KOPT-K1 (cell line): ENCODE measurements at regions not wholly inside any gene's neighbourhood (a gene's known extent, or its start where the extent isn't known, plus 50 kb on each side); places are given as distances from the start of the nearest gene placed in this dataset.

Experiments
- H3K27ac ChIP-seq: fragments of 200-600 bp; sonication (generic); 2 replicates; pipeline ENCODE4 v1.5.1; 2016; ENCODE audit warnings: antibody characterized with exemption, mild to moderate bottlenecking, low read depth, low read length; ENCODE audit not compliant: poor library complexity, severe bottlenecking
- H3K36me3 ChIP-seq: fragments of 200-600 bp; sonication (generic); 2 replicates; pipeline ENCODE4 v1.5.1; 2017; ENCODE audit warnings: antibody characterized with exemption, mild to moderate bottlenecking, low read length, moderate library complexity; ENCODE audit not compliant: insufficient read depth
- H3K9me3 ChIP-seq: fragments of 200-600 bp; sonication (generic); 2 replicates; pipeline ENCODE4 v1.5.1; 2017; ENCODE audit warnings: antibody characterized with exemption, low read length, mild to moderate bottlenecking; ENCODE audit not compliant: insufficient read depth, poor library complexity, severe bottlenecking

GRCh38 chrX:38985375-38985774 lies 184.1 kb downstream of the MID1IP1 start:
- Histone ChIP-seq H3K36me3 (no peaks in the 10 kb centered on the region), H3K9me3 (no peaks in the 10 kb centered on the region), H3K27ac (no peak overlapping the region)

- Histone ChIP-seq H3K27ac (no peak overlapping the region), H3K9me3 (no peaks in the 10 kb centered on the region), H3K36me3 (no peaks in the 10 kb centered on the region)
Observed at GRCh38 chrX:38985945-38986344, 184.7 kb downstream of the MID1IP1 start.

- H3K36me3 ChIP-seq: no peaks in the 10 kb centered on the region
- H3K27ac ChIP-seq: no peak overlapping the region
- H3K9me3 ChIP-seq: no peaks in the 10 kb centered on the region
Observed at GRCh38 chrX:38986586-38986985, 185.3 kb downstream of the MID1IP1 start.

DNA sequence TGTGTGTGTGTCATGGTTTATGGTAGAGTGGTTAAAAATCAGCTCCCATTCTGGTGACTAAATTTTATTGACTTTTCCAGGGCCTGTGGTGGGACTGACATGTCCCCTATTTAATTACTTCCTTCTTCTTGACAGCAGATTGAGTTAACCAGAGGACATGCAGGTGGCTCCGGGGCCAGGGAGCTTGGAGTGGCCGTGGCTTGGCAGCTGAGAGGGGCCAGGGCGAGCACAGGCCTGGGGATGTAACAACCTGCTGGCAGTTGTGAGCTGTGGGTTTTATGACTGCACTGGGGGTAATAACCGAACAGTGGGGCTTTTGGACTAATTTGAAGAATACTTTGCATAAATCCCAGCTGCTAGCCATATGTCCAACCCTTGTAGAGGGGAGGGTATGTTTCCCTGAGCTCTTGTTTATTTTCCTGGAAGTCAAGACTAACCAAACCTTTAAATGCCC lies 186.0 kb downstream of the MID1IP1 start:
- Histone ChIP-seq H3K36me3 (no peaks in the 10 kb centered on the region), H3K9me3 (no peaks in the 10 kb centered on the region), H3K27ac (no peak overlapping the region)

DNA sequence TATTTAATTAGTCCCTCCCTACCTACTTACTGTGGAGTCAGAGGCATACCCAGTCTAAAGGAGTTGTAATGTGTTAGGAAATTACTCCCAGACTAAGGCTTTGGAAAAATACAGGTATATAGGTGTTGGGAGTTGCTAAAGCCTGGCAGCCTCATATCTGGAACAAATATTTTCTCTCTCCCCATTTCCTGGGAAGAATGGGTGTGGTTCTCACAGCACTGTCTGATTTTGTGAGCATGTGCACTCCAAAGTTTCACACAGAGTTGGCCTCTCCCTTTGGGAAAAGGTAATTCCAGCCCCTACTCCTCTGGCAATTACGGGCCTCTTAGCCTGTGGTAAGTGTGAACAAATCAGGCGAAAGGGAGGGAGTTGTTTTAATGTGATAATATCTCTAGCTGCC lies 187.0 kb downstream of the MID1IP1 start:
- Histone ChIP-seq H3K27ac (no peak overlapping the region), H3K36me3 (no peaks in the 10 kb centered on the region), H3K9me3 (no peaks in the 10 kb centered on the region)

- H3K9me3 ChIP-seq: no peaks in the 10 kb centered on the region
- no peak overlapping the region for H3K27ac ChIP-seq
- H3K36me3 ChIP-seq: no peaks in the 10 kb centered on the region
Observed at GRCh38 chrX:38989076-38989475, 187.8 kb downstream of the MID1IP1 start.

DNA sequence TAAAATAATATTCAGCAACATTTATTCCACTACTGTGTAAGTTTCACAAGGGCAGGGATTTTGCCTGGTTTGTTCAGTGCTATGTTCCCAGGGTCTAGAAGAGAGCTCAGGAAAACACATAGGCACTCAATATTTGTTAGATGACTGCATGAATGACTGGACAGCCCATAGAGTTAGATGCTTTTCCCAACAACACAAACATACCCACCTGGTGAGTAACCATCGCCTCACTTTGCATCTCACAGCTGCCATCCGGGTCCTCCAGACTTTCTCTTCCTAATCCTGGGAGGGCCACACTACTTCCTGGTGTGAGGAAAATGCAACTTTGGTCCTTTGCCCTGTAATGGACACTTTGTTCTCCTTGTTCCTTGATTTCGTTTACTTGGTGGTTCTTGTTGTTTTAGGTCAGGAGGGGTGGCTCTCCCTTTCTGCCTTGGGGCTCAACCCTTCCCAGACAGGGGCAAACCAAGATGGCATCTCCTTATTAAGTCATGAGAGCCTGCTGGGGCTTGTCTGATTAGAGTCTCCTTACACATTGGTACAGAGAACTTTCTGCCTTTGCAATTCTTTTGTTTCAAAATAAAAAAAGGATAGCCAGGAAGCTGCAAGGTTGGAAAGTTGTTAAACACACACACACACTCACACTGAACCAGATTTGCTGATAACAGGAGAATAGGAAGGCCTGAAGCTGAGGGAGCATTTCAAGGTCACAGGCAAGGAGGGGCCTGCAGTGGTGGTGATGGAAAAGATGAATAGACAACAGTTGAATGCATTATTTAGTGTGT lies 190.6 kb downstream of the MID1IP1 start:
- Histone ChIP-seq H3K36me3 (no peaks in the 10 kb centered on the region), H3K9me3 (no peaks in the 10 kb centered on the region), H3K27ac (no peak overlapping the region)

DNA sequence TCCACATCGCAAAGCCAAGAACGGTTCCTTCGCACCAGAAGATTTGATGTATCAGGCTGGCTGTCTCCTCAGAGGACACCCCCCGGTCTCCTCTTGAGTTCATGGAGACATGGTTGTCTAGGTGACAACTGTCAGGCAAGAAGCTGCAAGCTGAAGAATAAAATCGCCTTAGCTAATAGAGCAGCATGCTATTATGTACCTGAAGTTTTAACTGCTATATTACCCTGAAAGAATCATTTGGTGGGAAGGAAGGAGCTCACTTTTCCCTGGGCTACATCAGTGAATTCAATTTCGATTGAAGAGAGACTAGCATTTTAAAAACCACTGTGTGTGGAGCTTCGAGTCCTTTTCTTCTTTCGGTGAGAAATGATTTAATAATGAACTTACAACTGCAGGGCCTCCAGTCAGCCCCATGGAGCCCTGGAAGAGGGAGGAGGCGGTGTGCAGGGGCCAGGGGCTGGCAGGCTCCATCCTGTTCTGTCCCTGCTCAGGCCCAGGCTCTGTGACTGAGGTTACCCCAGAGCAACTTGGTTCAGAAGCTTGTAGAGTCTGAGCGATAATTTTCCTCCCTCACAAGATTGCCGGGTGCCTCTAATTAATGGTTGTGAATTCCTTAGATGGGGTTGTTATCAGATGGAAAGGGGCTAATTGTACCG lies 191.3 kb downstream of the MID1IP1 start:
- Histone ChIP-seq H3K36me3 (no peaks in the 10 kb centered on the region), H3K9me3 (no peaks in the 10 kb centered on the region)

GRCh38 chrX:38993500-38993899 lies 192.2 kb downstream of the MID1IP1 start:
- Histone ChIP-seq H3K27ac (no peak overlapping the region), H3K36me3 (no peaks in the 10 kb centered on the region), H3K9me3 (no peaks in the 10 kb centered on the region)

More for the DNA sequence above, 191.3 kb downstream of the MID1IP1 start:
- no peak overlapping the region for H3K27ac ChIP-seq

DNA sequence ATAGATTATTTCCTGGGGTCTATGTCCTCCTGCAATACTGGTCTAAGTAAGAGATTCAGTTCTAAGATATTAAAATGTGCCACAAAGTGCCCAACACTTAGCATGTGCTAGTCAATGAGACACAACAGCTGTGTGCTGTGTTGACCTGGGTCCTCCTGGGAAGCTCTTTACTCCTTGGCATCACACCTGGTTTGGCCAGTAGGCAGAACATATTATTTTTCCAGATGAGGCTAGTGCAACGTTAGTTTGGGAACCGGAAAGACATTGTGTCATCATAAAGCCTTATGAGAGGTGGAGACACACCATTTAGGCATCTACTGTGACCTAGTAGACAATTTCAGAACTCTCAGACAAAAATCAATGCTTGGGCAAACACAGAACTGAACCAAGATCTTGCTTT lies 197.8 kb downstream of the MID1IP1 start:
- Histone ChIP-seq H3K36me3 (no peaks in the 10 kb centered on the region), H3K9me3 (no peaks in the 10 kb centered on the region), H3K27ac (no peak overlapping the region)

DNA sequence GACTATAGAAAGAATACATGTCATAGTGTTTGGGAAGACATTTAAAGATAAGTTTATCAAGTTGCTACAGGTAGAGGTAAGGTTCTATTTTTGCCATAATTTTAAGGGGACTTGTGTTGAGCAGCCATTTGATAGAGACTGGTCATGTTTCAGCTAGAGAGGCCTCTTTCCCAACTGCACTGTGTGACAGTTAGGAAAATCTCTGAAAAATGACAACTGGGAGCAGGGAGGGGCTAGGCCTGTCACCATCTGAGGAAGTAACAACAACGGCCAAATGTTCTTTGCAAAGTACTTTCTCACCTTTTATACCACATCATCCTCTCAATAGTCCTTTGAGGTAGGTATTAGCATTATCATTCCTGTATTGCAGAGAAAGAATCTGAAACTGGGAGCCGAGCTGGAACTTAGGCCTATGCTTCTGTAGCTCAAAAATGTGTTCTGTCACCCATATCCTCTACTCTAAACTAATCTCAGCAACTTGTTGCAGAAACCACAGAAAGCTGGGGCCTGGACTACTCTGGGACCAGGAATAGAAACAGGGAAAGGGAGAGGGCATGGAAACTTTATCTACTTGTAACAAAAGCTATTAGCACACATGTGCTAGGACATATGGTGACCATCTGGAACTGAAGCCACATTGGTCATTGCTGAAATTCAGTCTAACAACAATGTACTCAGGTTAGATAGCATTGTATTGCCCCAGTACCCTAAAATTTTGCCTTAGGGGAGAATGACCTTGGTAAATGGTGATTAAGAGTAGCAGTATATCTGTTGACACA lies 198.9 kb downstream of the MID1IP1 start:
- no peaks in the 10 kb centered on the region for H3K36me3 ChIP-seq
- H3K27ac ChIP-seq: no peak overlapping the region
- no peaks in the 10 kb centered on the region for H3K9me3 ChIP-seq

- Histone ChIP-seq H3K27ac (no peak overlapping the region), H3K36me3 (no peaks in the 10 kb centered on the region), H3K9me3 (no peaks in the 10 kb centered on the region)
Observed at GRCh38 chrX:39000802-39001201, 199.5 kb downstream of the MID1IP1 start.

- Histone ChIP-seq H3K27ac (no peak overlapping the region), H3K9me3 (no peaks in the 10 kb centered on the region), H3K36me3 (no peaks in the 10 kb centered on the region)
Observed at GRCh38 chrX:39002466-39002865, 201.2 kb downstream of the MID1IP1 start.

GRCh38 chrX:39008549-39008948 lies 207.3 kb downstream of the MID1IP1 start:
- Histone ChIP-seq H3K36me3 (no peaks in the 10 kb centered on the region), H3K9me3 (no peaks in the 10 kb centered on the region), H3K27ac (no peak overlapping the region)

GRCh38 chrX:39011454-39012221 lies 210.4 kb downstream of the MID1IP1 start:
- no peaks in the 10 kb centered on the region for H3K9me3 ChIP-seq

More at GRCh38 chrX:39011454-39012221, 210.4 kb downstream of the MID1IP1 start:
- Histone ChIP-seq H3K27ac (no peak overlapping the region), H3K36me3 (no peaks in the 10 kb centered on the region)
